ENCODE measurements at regions not wholly inside any gene's neighbourhood (a gene's known extent, or its start where the extent isn't known, plus 50 kb on each side); places are given as distances from the start of the nearest gene placed in this dataset.

DNA sequence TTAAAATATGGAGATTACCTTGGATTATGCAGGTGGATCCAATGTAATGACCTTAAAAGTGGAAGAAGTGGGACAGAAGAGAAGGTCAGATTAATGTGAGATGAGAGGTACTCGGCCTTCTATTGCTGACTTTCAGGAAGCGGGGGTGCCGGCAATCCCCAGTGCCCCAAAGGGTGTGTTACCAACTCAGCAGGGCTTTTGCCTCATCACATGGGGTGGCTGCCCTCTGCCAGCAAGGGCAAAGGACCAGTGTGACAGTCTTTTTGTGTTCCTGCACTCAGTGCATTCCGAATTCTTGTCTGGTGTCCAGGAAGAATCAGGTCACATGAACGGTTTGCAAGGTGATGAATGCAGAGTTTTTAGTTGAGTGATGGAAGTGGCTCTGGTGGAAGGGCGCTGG lies 624.2 kb downstream of the COL12A1 start:
- TF ChIP-seq, protein P1, sequence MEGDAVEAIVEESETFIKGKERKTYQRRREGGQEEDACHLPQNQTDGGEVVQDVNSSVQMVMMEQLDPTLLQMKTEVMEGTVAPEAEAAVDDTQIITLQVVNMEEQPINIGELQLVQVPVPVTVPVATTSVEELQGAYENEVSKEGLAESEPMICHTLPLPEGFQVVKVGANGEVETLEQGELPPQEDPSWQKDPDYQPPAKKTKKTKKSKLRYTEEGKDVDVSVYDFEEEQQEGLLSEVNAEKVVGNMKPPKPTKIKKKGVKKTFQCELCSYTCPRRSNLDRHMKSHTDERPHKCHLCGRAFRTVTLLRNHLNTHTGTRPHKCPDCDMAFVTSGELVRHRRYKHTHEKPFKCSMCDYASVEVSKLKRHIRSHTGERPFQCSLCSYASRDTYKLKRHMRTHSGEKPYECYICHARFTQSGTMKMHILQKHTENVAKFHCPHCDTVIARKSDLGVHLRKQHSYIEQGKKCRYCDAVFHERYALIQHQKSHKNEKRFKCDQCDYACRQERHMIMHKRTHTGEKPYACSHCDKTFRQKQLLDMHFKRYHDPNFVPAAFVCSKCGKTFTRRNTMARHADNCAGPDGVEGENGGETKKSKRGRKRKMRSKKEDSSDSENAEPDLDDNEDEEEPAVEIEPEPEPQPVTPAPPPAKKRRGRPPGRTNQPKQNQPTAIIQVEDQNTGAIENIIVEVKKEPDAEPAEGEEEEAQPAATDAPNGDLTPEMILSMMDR (IDR thresholded peaks at IDR 0.05; ENCODE audit: poor library complexity, severe bottlenecking), result no peak
- TF ChIP-seq MXI1 (conservative IDR thresholded peaks at IDR 0.05; ENCODE audit: poor library complexity, severe bottlenecking) (no peak), EP300 (conservative IDR thresholded peaks at IDR 0.05; ENCODE audit: poor library complexity, severe bottlenecking) (no peak), RAD21 (conservative IDR thresholded peaks at IDR 0.05) (no peak), POLR2AphosphoS5 (IDR thresholded peaks at IDR 0.05) (no peak), SMC3 (conservative IDR thresholded peaks at IDR 0.05; ENCODE audit: poor library complexity) (no peak)

Data from neural cell (in vitro differentiated cells).